Smooth muscle cell (in vitro differentiated cells): ENCODE measurements at regions not wholly inside any gene's neighbourhood (a gene's known extent, or its start where the extent isn't known, plus 50 kb on each side); places are given as distances from the start of the nearest gene placed in this dataset.
"Not testable (repeated sequence)": the region's sequence is repeated elsewhere in the genome, so short reads cannot be mapped to it uniquely, and the experiment has no call there.

Experiments
- DNase-seq: peaks from one replicate; lab custom pipeline; 2025; ENCODE audit not compliant: unreplicated experiment; lab: John Stamatoyannopoulos, UW
- H2AFZ ChIP-seq: fragments of 200-600 bp; sonication (generic); 2 replicates; pipeline ENCODE4 v1.6.0; 2016; ENCODE audit warnings: antibody characterized with exemption, low read depth, mild to moderate bottlenecking
- H3F3A ChIP-seq: fragments of 200-600 bp; sonication (generic); 2 replicates; pipeline ENCODE4 v1.6.0; 2017; ENCODE audit warnings: antibody characterized with exemption, low read depth
- H3K27ac ChIP-seq: fragments of 200-600 bp; sonication (generic); 2 replicates; pipeline ENCODE4 v1.5.1; 2016; ENCODE audit warnings: low read depth, mild to moderate bottlenecking
- H3K27me3 ChIP-seq: fragments of 200-600 bp; sonication (generic); 2 replicates; pipeline ENCODE4 v1.6.1; 2016; ENCODE audit warnings: low read depth, mild to moderate bottlenecking
- H3K36me3 ChIP-seq: fragments of 200-600 bp; sonication (generic); 2 replicates; pipeline ENCODE4 v1.5.1; 2016; ENCODE audit warnings: low read depth
- H3K4me1 ChIP-seq: fragments of 200-600 bp; sonication (generic); 2 replicates; pipeline ENCODE4 v1.5.1; 2016; ENCODE audit warnings: low read depth
- H3K4me2 ChIP-seq: fragments of 200-600 bp; sonication (generic); 2 replicates; pipeline ENCODE4 v1.6.0; 2016; ENCODE audit warnings: mild to moderate bottlenecking
- H3K4me3 ChIP-seq: fragments of 200-600 bp; sonication (generic); 2 replicates; pipeline ENCODE4 v1.5.1; 2016; ENCODE audit warnings: mild to moderate bottlenecking
- H3K79me2 ChIP-seq: fragments of 200-600 bp; sonication (generic); 2 replicates; pipeline ENCODE4 v1.6.0; 2016; ENCODE audit warnings: low read depth, mild to moderate bottlenecking
- H3K9ac ChIP-seq: fragments of 200-600 bp; sonication (generic); 2 replicates; pipeline ENCODE4 v1.6.0; 2016; ENCODE audit warnings: low read depth
- H3K9me3 ChIP-seq: fragments of 200-600 bp; sonication (generic); replicated peaks from 2 replicates; pipeline ENCODE4 v1.5.1; 2016; ENCODE audit warnings: low read depth
- H4K20me1 ChIP-seq: fragments of 200-600 bp; sonication (generic); 2 replicates; pipeline ENCODE4 v1.6.0; 2016; ENCODE audit warnings: low read depth
- WGBS: methylation state at CpG from one replicate; pipeline ENCODE4 v1.1.7; 2016; ENCODE audit warnings: low lambda C conversion rate; 5-methylcytosine and 5-hydroxymethylcytosine counted together
- TF ChIP-seq, protein P1 (sequence below): fragments of 200-600 bp; sonication (generic); IDR thresholded peaks from 2 replicates; pipeline ENCODE4 v1.5.1; 2017; ENCODE audit warnings: borderline replicate concordance, mild to moderate bottlenecking, antibody characterized with exemption; ENCODE audit not compliant: insufficient read depth, poor library complexity, severe bottlenecking

DNA sequence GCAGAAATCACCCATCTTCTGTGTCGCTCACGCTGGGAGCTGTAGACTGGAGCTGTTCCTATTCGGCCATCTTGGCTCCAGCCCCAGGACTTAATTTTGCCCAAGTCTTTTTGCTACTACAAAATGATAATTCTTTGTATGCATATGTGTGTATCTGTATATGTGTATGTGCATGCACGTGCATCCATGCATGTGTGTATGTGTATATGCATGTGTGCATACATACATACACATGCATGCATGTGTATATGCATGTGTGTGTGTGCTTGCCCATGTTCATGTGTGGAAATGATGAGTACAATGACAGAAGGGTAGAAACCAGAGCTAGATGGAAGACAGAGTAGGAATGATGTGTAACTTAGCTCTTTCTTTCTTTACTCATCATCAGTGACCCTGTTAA, 497.9 kb upstream of the SPRED2 start:
- no peaks in the 10 kb centered on the region for H3F3A ChIP-seq
- WGBS, result 90% methylated on average over 4 of the region's 4 CpGs

DNA sequence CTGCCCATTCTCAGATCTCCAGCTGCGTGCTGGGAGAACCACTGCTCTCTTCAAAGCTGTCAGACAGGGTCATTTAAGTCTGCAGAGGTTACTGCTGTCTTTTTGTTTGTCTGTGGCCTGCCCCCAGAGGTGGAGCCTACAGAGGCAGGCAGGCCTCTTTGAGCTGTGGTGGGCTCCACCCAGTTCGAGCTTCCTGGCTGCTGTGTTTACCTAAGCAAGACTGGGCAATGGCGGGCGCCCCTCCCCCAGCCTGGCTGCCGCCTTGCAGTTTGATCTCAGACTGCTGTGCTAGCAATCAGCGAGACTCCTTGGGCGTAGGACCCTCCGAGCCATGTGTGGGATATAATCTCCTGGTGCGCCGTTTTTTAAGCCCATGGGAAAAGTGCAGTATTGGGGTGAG, 497.3 kb upstream of the SPRED2 start:
- H3K4me3 ChIP-seq, H3F3A ChIP-seq, H3K79me2 ChIP-seq, H3K9ac ChIP-seq, H3K27ac ChIP-seq, H3K9me3 ChIP-seq, DNase-seq, H4K20me1 ChIP-seq, H3K27me3 ChIP-seq, H3K4me1 ChIP-seq, H2AFZ ChIP-seq, H3K4me2 ChIP-seq, H3K36me3 ChIP-seq: not testable (repeated sequence)
- WGBS, result 77% methylated on average over 10 of the region's 10 CpGs

More for the DNA sequence above, 497.9 kb upstream of the SPRED2 start:
- TF ChIP-seq, protein P1, sequence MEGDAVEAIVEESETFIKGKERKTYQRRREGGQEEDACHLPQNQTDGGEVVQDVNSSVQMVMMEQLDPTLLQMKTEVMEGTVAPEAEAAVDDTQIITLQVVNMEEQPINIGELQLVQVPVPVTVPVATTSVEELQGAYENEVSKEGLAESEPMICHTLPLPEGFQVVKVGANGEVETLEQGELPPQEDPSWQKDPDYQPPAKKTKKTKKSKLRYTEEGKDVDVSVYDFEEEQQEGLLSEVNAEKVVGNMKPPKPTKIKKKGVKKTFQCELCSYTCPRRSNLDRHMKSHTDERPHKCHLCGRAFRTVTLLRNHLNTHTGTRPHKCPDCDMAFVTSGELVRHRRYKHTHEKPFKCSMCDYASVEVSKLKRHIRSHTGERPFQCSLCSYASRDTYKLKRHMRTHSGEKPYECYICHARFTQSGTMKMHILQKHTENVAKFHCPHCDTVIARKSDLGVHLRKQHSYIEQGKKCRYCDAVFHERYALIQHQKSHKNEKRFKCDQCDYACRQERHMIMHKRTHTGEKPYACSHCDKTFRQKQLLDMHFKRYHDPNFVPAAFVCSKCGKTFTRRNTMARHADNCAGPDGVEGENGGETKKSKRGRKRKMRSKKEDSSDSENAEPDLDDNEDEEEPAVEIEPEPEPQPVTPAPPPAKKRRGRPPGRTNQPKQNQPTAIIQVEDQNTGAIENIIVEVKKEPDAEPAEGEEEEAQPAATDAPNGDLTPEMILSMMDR, result no peak
- H3K4me3 ChIP-seq, result no peak overlapping the region
- no peak overlapping the region for H3K4me2 ChIP-seq
- no peaks in the 10 kb centered on the region for H3K4me1 ChIP-seq
- no peaks in the 10 kb centered on the region for H4K20me1 ChIP-seq
- no peak overlapping the region for H3K27ac ChIP-seq
- H3K36me3 ChIP-seq, result no peaks in the 10 kb centered on the region
- no peaks in the 10 kb centered on the region for H3K79me2 ChIP-seq
- DNase-seq, result no peak
- H3K9me3 ChIP-seq, result no peaks in the 10 kb centered on the region
- H2AFZ ChIP-seq, result no peak overlapping the region
- peaks cover 6% of the 10 kb centered on the region for H3K27me3 ChIP-seq
- no peak overlapping the region for H3K9ac ChIP-seq

- TF ChIP-seq, protein P1, result no peak
- WGBS, result 74% methylated on average over 4 of the region's 4 CpGs
Observed at GRCh38 chr2:65922794-65923193, 490.4 kb upstream of the SPRED2 start.

DNA sequence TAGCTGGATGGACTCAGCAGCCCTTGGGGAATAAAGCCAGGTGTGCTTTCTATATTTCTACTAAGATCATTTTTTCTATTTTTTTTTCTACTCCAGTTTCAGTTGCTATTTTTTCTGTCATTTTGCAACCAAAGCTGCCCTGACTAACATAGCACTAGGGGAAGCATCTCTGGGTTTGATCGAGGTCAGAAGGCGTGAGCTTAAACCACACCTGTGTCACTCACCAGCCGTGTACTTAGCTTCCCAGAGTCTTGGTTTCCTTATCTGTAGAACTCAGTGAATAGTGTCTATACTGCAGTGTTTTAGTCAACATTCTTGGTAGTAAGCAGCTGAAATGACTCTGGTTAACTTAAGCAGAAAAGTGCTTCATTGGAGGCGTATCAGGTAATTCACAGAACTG, 489.6 kb upstream of the SPRED2 start:
- TF ChIP-seq, protein P1, result no peak
- Histone ChIP-seq H3K27ac (no peak overlapping the region), H3K9me3 (no peaks in the 10 kb centered on the region), H3K4me3 (no peak overlapping the region), H3F3A (no peaks in the 10 kb centered on the region), H3K4me2 (no peak overlapping the region), H3K27me3 (no peaks in the 10 kb centered on the region), H3K36me3 (no peaks in the 10 kb centered on the region), H4K20me1 (no peaks in the 10 kb centered on the region), H2AFZ (no peak overlapping the region), H3K9ac (no peak overlapping the region), H3K79me2 (no peaks in the 10 kb centered on the region), H3K4me1 (no peaks in the 10 kb centered on the region)
- DNase-seq, result no peak
- WGBS, result 66% methylated on average over 4 of the region's 4 CpGs

More at GRCh38 chr2:65922794-65923193, 490.4 kb upstream of the SPRED2 start:
- Histone ChIP-seq H3K4me1 (no peaks in the 10 kb centered on the region), H2AFZ (no peak overlapping the region), H3K9ac (no peak overlapping the region), H4K20me1 (no peaks in the 10 kb centered on the region), H3K27ac (no peak overlapping the region), H3K4me2 (no peak overlapping the region), H3K4me3 (no peak overlapping the region), H3K79me2 (no peaks in the 10 kb centered on the region), H3F3A (no peaks in the 10 kb centered on the region), H3K9me3 (no peaks in the 10 kb centered on the region), H3K27me3 (no peaks in the 10 kb centered on the region), H3K36me3 (no peaks in the 10 kb centered on the region)
- no peak for DNase-seq
